Midbrain (tissue), 1 donor: ENCODE measurements at regions not wholly inside any gene's neighbourhood (a gene's known extent, or its start where the extent isn't known, plus 50 kb on each side); places are given as distances from the start of the nearest gene placed in this dataset.

Experiments used
- DNase-seq: peaks from one replicate; lab custom pipeline; 2025; lab: John Stamatoyannopoulos, UW

GRCh38 chr6:164216368-164216767 is 801.9 kb downstream of the QKI start:
- DNase-seq = no peak

- no peak for DNase-seq
Measured at GRCh38 chr6:164214066-164214465, 799.5 kb downstream of the QKI start.

- DNase-seq = no peak
Measured at GRCh38 chr6:164211254-164211653, 796.7 kb downstream of the QKI start.

GRCh38 chr6:164210783-164211182 is 796.3 kb downstream of the QKI start:
- no peak for DNase-seq

- DNase-seq = no peak
Measured at GRCh38 chr6:164210323-164210722, 795.8 kb downstream of the QKI start.

GRCh38 chr6:164208371-164208770 is 793.9 kb downstream of the QKI start:
- no peak for DNase-seq

GRCh38 chr6:164206807-164207423 is 792.4 kb downstream of the QKI start:
- no peak for DNase-seq

- no peak for DNase-seq
Measured at GRCh38 chr6:164200071-164200470, 785.6 kb downstream of the QKI start.

GRCh38 chr6:164195942-164196281 is 781.4 kb downstream of the QKI start:
- no peak for DNase-seq

- no peak for DNase-seq
Measured at GRCh38 chr6:164195278-164195941, 780.9 kb downstream of the QKI start.

- no peak for DNase-seq
Measured at GRCh38 chr6:164188861-164189260, 774.3 kb downstream of the QKI start.

- DNase-seq = peak; percentile 9
Measured at GRCh38 chr6:164185471-164185871, 771.0 kb downstream of the QKI start.

- peak; percentile 38 for DNase-seq
Measured at GRCh38 chr6:164184410-164184809, 769.9 kb downstream of the QKI start.

GRCh38 chr6:164183556-164184123 is 769.1 kb downstream of the QKI start:
- DNase-seq = no peak

- DNase-seq = no peak
Measured at GRCh38 chr6:164178679-164179332, 764.3 kb downstream of the QKI start.

- DNase-seq = no peak
Measured at GRCh38 chr6:164169355-164169754, 754.8 kb downstream of the QKI start.

GRCh38 chr6:164168595-164168994 is 754.1 kb downstream of the QKI start:
- no peak for DNase-seq

GRCh38 chr6:164167873-164168405 is 753.4 kb downstream of the QKI start:
- peak; percentile 24 for DNase-seq

- no peak for DNase-seq
Measured at GRCh38 chr6:164166996-164167395, 752.5 kb downstream of the QKI start.

GRCh38 chr6:164166515-164166914 is 752.0 kb downstream of the QKI start:
- no peak for DNase-seq

- DNase-seq = no peak
Measured at GRCh38 chr6:164164876-164165275, 750.4 kb downstream of the QKI start.

GRCh38 chr6:164163239-164163638 is 748.7 kb downstream of the QKI start:
- no peak for DNase-seq

- no peak for DNase-seq
Measured at GRCh38 chr6:164159061-164159460, 744.5 kb downstream of the QKI start.
